Breast epithelium (tissue), 3 donors: ENCODE measurements at regions not wholly inside any gene's neighbourhood (a gene's known extent, or its start where the extent isn't known, plus 50 kb on each side); places are given as distances from the start of the nearest gene placed in this dataset.
"Not testable (repeated sequence)": the region's sequence is repeated elsewhere in the genome, so short reads cannot be mapped to it uniquely, and the experiment has no call there.

ENCODE experiments used
- POLR2A ChIP-seq: fragments of 450-650 bp; IDR thresholded peaks from one replicate; pipeline ENCODE4 v1.6.1; 2016; ENCODE audit warnings: antibody characterized with exemption, mild to moderate bottlenecking, moderate library complexity
- POLR2AphosphoS5 ChIP-seq, 3 donors: sonication (generic); formaldehyde crosslinking; IDR thresholded peaks; one replicate each; pipeline ENCODE4 v1.6.1; 2017; ENCODE audit warnings: antibody characterized with exemption in 3 of 3
- TF ChIP-seq, protein P1 (sequence below), 3 donors: fragments of 450-650 bp; IDR thresholded peaks; one replicate each; pipeline ENCODE4 v1.5.1; 2016 to 2017; ENCODE audit warnings: antibody characterized with exemption in 3 of 3, mild to moderate bottlenecking in 3 of 3, moderate library complexity in 3 of 3

- TF ChIP-seq POLR2A; POLR2AphosphoS5 (IDR thresholded peaks at IDR 0.05): not testable (repeated sequence)
- TF ChIP-seq, protein P1, sequence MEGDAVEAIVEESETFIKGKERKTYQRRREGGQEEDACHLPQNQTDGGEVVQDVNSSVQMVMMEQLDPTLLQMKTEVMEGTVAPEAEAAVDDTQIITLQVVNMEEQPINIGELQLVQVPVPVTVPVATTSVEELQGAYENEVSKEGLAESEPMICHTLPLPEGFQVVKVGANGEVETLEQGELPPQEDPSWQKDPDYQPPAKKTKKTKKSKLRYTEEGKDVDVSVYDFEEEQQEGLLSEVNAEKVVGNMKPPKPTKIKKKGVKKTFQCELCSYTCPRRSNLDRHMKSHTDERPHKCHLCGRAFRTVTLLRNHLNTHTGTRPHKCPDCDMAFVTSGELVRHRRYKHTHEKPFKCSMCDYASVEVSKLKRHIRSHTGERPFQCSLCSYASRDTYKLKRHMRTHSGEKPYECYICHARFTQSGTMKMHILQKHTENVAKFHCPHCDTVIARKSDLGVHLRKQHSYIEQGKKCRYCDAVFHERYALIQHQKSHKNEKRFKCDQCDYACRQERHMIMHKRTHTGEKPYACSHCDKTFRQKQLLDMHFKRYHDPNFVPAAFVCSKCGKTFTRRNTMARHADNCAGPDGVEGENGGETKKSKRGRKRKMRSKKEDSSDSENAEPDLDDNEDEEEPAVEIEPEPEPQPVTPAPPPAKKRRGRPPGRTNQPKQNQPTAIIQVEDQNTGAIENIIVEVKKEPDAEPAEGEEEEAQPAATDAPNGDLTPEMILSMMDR (IDR thresholded peaks at IDR 0.05) = not testable (repeated sequence)
Observed at GRCh38 chr21:35800796-35801385, 259.4 kb downstream of the SETD4 start.
